ENCODE measurements at regions not wholly inside any gene's neighbourhood (a gene's known extent, or its start where the extent isn't known, plus 50 kb on each side); places are given as distances from the start of the nearest gene placed in this dataset.

DNA sequence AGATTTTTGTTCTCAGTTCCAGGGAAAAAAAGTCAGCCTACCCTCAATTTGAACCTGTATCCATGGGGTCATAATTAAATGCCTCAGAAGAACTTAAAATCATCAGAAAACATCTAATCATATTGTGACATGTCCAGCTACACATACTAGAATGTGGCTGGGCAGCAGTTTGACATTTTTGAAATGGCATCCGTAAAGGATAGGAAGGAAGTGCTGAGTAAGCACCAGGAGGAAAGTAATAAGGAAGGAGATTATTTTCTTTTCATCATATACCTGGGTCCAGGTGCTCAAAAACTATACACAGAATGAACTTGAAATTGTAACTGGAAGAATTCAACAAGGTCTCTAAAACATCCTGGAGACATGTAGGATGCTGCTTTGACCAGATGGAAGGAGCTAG, 116.9 kb upstream of the RAI14 start:
- no peak overlapping the region for H3K4me3 ChIP-seq (ENCODE audit: low read depth, low read length)
- TF ChIP-seq MAX (IDR thresholded peaks at IDR 0.05; ENCODE audit: low read depth, low read length) (no peak), CTCF (IDR thresholded peaks at IDR 0.05; ENCODE audit: low read depth, low read length) (no peak), MYC (IDR thresholded peaks at IDR 0.05; ENCODE audit: low read depth, low read length) (no peak), POLR2A (IDR thresholded peaks at IDR 0.05; ENCODE audit: extremely low read depth, insufficient read length) (no peak)
- no peak for DNase-seq (ENCODE audit: low read depth)

- no peak for DNase-seq (ENCODE audit: low read depth)
- no peak overlapping the region for H3K4me3 ChIP-seq (ENCODE audit: low read depth, low read length)
- TF ChIP-seq MAX (IDR thresholded peaks at IDR 0.05; ENCODE audit: low read depth, low read length) (no peak), POLR2A (IDR thresholded peaks at IDR 0.05; ENCODE audit: extremely low read depth, insufficient read length) (no peak), CTCF (IDR thresholded peaks at IDR 0.05; ENCODE audit: low read depth, low read length) (no peak), MYC (IDR thresholded peaks at IDR 0.05; ENCODE audit: low read depth, low read length) (no peak)
These were observed 115.1 kb upstream of the RAI14 start for GRCh38 chr5:34541067-34541466.

GRCh38 chr5:34542818-34543217, 113.3 kb upstream of the RAI14 start:
- DNase-seq (ENCODE audit: low read depth): no peak
- no peak for TF ChIP-seq MAX (IDR thresholded peaks at IDR 0.05; ENCODE audit: low read depth, low read length)
- no peak for TF ChIP-seq POLR2A (IDR thresholded peaks at IDR 0.05; ENCODE audit: extremely low read depth, insufficient read length)
- no peak for TF ChIP-seq MYC (IDR thresholded peaks at IDR 0.05; ENCODE audit: low read depth, low read length)
- no peak for TF ChIP-seq CTCF (IDR thresholded peaks at IDR 0.05; ENCODE audit: low read depth, low read length)
- H3K4me3 ChIP-seq (ENCODE audit: low read depth, low read length): no peak overlapping the region

GRCh38 chr5:34543687-34544086, 112.4 kb upstream of the RAI14 start:
- TF ChIP-seq POLR2A (IDR thresholded peaks at IDR 0.05; ENCODE audit: extremely low read depth, insufficient read length) (no peak), CTCF (IDR thresholded peaks at IDR 0.05; ENCODE audit: low read depth, low read length) (no peak), MAX (IDR thresholded peaks at IDR 0.05; ENCODE audit: low read depth, low read length) (no peak), MYC (IDR thresholded peaks at IDR 0.05; ENCODE audit: low read depth, low read length) (no peak)
- no peak for DNase-seq (ENCODE audit: low read depth)
- H3K4me3 ChIP-seq (ENCODE audit: low read depth, low read length): no peak overlapping the region

DNA sequence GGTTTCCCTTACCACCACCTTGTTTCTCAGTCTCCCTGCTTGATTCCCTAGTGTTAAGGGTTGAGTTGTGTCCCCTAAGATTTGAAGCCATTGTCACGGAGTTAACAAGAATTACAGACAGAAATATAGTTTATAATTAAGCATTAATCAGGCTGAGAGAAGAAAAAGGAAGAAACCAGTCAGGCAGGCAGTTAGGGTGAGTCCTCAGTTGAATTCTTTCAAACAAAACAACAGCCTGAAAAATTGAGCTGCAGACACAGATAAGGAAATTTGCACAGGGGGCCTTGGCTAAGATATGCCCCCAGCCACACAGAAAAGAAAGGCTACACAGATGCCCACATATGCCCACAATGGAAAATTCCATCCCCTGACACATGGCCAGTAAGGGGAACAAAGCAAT, 111.7 kb upstream of the RAI14 start:
- H3K4me3 ChIP-seq (ENCODE audit: low read depth, low read length): no peak overlapping the region
- TF ChIP-seq MYC (IDR thresholded peaks at IDR 0.05; ENCODE audit: low read depth, low read length): no peak
- TF ChIP-seq MAX (IDR thresholded peaks at IDR 0.05; ENCODE audit: low read depth, low read length): no peak
- no peak for TF ChIP-seq CTCF (IDR thresholded peaks at IDR 0.05; ENCODE audit: low read depth, low read length)
- no peak for TF ChIP-seq POLR2A (IDR thresholded peaks at IDR 0.05; ENCODE audit: extremely low read depth, insufficient read length)
- no peak for DNase-seq (ENCODE audit: low read depth)

GRCh38 chr5:34545164-34545563, 111.0 kb upstream of the RAI14 start:
- no peak for DNase-seq (ENCODE audit: low read depth)
- H3K4me3 ChIP-seq (ENCODE audit: low read depth, low read length): no peak overlapping the region
- TF ChIP-seq MAX (IDR thresholded peaks at IDR 0.05; ENCODE audit: low read depth, low read length) (no peak), CTCF (IDR thresholded peaks at IDR 0.05; ENCODE audit: low read depth, low read length) (no peak), POLR2A (IDR thresholded peaks at IDR 0.05; ENCODE audit: extremely low read depth, insufficient read length) (no peak), MYC (IDR thresholded peaks at IDR 0.05; ENCODE audit: low read depth, low read length) (no peak)
